ENCODE measurements at regions not wholly inside any gene's neighbourhood (a gene's known extent, or its start where the extent isn't known, plus 50 kb on each side); places are given as distances from the start of the nearest gene placed in this dataset.

DNA sequence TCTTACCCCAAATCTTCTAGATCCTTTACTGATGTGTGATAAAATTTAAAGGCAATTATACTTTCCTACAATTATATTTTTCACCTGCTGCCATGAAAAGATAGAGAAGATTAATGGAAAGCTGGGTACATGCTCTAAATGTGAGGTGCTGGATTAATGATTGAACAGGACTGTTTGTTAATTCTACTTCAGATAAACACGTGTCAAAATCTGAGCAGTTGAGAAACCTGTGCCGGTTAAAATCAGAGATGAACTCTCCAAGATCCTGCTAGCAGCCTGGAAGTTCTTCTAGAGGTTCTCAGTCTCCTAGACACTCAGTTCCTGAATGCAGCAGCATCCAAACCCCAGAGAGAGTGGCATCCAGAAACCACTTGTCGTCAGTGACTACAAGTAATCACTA, 69.2 kb downstream of the INHBA start:
- DNase-seq, result no peak

DNA sequence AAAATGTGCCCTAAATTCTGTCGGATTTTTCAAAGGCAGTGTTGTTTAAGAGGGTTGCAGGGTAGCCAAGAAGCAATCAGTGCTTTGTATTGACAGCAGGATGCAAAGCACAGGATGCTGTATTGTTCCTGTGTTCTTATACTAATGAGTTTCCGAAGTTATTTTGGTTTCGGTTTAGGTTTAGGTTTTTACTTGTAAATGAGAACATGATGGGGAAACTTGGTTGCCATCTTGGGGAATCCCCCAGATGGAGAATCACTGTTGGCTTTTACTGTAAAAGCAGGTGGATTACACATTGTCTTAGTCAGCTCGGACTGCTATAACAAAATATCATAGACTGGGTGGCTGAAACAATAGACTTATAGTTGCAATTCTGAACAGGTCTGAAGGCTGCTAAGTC, 72.1 kb downstream of the INHBA start:
- DNase-seq, result no peak

DNA sequence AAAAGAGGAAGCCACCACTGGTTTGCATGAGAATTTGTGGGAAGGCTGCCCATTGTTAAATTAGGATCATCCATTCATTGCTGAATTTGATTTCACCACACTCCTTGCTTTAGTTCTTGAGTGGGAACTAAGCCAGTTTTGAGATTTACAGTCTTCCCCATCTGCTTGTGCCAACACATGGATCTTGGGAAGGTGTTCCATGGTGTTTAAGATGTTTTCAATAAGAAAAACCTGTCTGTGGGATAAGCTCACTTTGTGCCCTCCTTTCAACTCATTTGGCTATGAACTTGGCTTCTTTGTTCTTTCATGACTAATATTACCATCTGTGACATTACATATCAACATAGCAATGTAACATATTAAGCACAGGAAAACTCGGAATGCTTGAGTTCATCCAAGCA, 73.2 kb downstream of the INHBA start:
- DNase-seq, result no peak

DNA sequence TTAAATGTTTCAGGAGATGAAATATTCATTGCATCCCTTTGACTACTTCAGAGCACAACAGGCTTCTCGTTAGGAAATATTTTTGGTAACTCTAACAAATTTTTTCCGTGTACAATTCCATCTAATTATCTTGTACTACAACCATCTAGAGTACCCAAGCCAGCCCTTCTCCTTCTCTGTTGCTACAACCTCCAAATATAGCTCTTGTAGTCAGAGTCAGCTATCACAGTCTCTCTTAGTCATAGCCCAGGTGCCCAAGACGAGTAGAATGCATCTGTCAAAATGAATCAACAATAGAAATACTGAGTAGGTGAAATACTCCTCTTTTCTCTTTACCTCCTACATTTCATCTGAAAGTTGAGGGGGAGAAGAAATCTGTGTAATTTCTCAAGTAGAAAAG, 74.0 kb downstream of the INHBA start:
- DNase-seq, result no peak

GRCh38 chr7:41627645-41628298, 75.1 kb downstream of the INHBA start:
- no peak for DNase-seq

DNA sequence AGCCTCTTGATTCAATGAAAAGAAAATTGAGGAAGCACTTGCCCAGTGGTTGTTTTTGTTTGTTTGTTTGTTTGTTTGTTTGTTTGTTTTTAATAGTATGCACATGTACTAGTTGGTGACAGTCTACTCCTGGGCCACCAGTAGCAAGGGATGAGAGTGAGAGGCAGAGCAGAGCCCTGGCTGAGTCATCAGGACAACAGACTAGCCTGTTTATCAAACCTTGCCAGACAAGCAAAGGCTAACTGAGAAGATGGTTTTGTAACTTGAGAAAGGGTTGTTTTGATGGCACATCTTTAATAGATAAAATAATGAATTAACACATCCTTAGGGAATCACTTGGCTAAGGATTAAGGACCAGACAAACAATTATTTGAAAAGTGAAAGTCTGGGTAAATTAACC, 78.1 kb downstream of the INHBA start:
- DNase-seq, result no peak

- no peak for DNase-seq
These were observed 80.7 kb downstream of the INHBA start for GRCh38 chr7:41621953-41622831.

DNA sequence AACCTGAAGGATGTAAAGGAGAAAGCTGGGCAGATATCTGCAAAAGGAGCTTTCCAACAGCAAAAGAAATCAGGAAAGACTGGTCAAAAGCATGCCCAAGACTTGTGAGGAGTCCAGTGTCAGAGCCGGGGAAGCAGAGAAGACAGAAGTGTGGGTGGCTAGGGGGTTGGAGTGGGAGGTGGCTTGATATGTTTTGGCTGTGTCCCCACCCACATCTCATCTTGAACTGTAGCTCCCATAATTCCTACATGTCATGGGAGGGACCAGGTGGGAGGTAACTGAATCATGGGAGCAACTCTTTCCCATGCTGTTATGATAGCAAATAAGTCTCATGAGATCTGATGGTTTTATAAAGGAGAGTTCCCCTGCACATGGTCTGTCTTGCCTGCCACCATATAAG, 84.9 kb downstream of the INHBA start:
- no peak for DNase-seq

GRCh38 chr7:41612798-41613197, 90.1 kb downstream of the INHBA start:
- no peak for DNase-seq

DNA sequence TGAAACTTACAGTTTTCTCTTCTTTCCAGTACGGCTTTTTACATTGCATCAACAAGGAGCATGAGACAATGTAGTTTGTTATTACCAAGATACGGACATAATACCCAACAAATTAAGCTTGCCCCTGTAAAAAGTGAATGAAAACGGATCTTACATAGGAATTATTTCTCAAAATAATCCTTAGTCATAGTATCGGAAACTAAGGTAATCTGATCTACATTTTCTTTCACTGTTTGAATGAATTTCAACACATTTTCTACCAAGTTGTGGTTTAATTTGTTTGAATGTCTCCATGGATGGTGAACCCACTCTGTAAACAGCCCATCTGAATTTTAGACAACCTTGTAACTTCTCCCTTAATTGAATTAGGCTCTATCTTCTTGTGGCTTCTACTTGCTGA, 90.5 kb downstream of the INHBA start:
- DNase-seq, result no peak

GRCh38 chr7:41608447-41608846, 94.4 kb downstream of the INHBA start:
- no peak for DNase-seq

DNA sequence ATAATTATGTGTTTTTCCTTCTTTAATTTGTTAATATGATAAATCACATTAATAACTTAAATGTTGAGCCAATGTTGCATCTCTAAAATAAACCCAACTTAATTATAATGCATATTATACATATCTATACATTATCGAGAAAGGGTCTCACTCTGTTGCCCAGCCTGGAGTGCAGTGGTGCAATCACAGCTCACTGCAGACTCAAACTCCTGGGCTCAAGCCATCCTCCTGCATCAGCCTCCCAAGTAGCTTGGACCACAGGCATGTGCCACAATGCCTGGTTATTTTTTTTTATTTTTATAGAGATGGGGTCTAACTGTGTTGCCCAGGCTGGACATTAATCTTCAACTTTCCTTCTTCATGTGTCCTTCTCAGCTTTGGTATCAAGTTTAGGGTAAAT, 98.9 kb downstream of the INHBA start:
- no peak for DNase-seq

DNA sequence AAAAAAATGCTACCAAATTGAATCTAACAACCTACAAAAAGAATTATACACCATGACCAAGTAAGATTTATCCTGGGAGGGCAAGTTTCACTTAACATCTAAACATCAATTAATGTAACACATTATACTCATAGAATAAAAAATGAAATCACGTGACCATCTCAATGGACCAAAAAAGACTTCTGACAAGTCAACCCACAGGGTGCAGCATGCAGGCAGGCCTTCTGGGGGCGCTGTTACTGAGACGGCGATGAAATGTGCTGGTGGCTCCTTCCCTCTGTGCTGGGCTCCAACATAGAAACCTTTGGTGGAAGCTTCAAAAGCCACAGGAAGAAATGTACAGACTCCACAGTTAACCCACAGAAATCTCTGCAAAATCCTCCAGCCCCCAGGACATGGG, 103.1 kb downstream of the INHBA start:
- DNase-seq, result no peak

DNA sequence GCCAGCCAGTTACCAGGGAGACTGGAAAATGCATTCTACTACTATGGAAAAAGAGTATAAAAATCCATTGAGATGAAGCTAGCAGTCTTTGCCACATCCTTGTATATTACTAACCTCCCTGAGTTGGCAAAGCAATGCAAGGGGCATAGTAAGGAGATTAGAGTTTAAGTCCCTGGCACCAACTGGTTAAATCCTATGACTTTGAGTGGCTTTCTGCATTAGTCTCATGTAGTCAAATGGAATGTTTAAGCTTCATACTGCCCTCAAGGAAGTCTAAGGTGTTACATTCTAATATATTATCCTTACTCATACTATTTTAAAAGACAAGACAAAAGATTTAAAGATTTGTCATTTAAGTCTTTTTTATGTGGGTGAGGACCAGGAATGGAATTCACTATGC, 110.1 kb downstream of the INHBA start:
- no peak for DNase-seq

DNA sequence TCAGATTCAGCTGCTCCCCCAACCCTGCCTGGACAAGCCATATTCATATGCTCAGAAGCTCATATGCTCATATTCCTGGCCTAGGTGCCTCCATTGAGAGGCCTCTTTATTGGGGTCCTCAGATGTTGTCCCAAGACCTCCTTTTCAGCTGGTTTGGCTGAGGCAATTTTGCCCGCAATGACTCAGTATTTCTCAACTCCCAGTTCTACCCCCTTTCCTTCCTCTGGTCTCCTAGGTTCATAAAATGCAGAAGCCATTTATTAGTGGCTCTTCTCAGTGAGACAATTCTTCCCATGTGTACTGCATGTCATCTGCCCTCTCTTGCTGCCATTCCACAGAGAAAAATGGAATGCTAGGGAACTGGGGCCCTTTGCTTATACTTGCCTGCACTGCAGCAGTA, 110.7 kb downstream of the INHBA start:
- no peak for DNase-seq

GRCh38 chr7:41590986-41591385, 111.9 kb downstream of the INHBA start:
- DNase-seq, result no peak

DNA sequence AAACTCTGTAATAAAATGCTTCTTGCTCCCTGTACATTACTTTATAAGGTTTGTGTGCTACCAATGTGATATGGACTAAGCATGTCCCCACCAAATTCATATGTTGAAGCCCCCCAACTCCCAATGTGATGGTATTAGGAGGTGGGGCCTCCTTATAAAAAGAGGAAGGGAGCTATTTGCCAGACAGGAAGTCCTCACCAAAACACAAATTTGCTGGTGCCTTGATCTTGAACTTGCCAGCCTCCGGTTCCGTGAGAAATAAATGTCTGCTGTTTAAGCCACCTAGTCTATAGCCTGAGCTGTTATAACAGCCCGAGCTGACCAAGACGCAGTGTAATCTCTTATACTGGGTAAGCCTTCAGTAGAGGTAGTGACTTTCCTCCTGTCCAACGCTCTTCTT, 114.5 kb downstream of the INHBA start:
- DNase-seq, result no peak

- no peak for DNase-seq
These were observed 115.8 kb downstream of the INHBA start for GRCh38 chr7:41586931-41587640.

- DNase-seq, result no peak
These were observed 118.1 kb downstream of the INHBA start for GRCh38 chr7:41584746-41585145.

GRCh38 chr7:41582116-41582515, 120.8 kb downstream of the INHBA start:
- DNase-seq, result no peak

- DNase-seq, result no peak
These were observed 121.8 kb downstream of the INHBA start for GRCh38 chr7:41581041-41581440.

DNA sequence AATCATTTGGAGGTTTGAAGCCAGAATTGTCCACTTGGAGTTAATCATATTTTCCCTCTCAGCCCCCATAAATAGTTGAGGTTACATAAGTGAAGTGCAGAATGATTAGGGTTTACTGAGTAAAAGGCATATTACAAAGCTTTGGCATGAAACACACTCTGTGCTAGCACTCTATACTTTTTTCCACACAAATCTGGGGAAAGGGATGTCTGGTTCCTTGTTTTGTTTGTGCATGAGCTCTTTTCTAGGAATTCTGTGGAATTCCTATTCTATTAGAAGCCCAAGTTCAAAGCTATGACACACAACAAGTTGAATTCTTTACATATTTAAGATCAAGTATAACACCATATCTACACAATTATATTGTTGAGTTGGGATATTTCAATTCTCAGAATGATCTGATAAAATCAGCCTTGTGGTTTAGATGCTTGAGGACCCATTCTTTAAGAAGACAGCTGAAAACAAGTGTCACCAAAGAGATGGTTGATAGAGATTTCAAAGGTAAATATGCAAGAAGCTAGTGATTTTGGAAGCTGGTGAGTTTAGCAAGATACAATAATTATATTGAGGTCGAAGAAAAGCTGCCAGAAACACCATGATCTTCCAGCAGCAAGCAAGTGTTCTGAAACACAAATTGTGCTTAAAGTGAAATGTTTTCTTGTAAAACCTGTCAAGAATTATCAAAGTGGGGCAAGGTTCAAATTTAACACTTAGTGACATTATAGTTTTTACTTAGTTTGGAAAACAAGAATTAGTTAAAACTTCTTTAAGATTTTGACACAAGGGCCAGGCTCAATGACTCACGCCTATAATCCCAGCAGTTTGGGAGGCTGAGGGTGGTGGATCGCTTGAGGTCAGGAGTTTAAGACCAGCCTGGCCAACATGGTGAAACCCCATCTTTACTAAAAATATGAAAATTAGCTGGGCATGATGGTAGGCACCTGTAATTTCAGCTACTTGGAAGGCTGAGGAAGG, 122.6 kb downstream of the INHBA start:
- DNase-seq, result no peak

DNA sequence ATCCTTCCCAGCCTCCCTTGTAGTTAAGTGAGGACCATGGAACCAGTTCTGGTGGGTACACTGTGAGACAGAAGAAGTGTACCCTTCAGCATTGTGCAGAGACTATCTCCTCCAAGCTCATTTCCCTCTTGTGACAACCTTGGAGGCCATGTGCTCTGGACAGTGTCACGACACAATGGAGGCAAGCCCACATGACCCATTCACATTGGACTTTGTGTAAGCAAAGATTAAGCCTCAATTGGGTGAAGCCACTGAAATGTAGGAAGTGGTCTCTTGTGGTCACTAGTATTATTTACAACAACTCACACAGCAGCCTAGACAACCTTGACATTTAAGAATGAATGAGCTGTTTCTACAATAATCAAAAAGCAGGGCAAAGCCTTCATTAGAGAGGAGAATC, 124.2 kb downstream of the INHBA start:
- no peak for DNase-seq

All from CD4-positive, alpha-beta T cell treated with Interleukin-15 for 1 hour (primary cell).